ENCODE measurements at regions not wholly inside any gene's neighbourhood (a gene's known extent, or its start where the extent isn't known, plus 50 kb on each side); places are given as distances from the start of the nearest gene placed in this dataset.

GRCh38 chr20:60815656-60816055, 436.4 kb upstream of the CDH4 start:
- no peaks in the 10 kb centered on the region for H3K27me3 ChIP-seq (ENCODE audit: control insufficient read depth, insufficient read depth, low read length)
- H3K36me3 ChIP-seq (ENCODE audit: control insufficient read depth, insufficient read depth, low read length): no peaks in the 10 kb centered on the region
- TF ChIP-seq CTCF (IDR thresholded peaks at IDR 0.05; ENCODE audit: insufficient read depth, low read depth, low read length): no peak
- ChIA-PET POLR2A (no interaction called here), CTCF (no interaction called here)
- H3K4me3 ChIP-seq (ENCODE audit: low read depth, low read length): no peak overlapping the region
- no peak for DNase-seq (ENCODE audit: low read depth)

- Histone ChIP-seq H3K36me3 (ENCODE audit: control insufficient read depth, insufficient read depth, low read length) (no peaks in the 10 kb centered on the region), H3K27me3 (ENCODE audit: control insufficient read depth, insufficient read depth, low read length) (no peaks in the 10 kb centered on the region), H3K4me3 (ENCODE audit: low read depth, low read length) (no peak overlapping the region)
- ChIA-PET POLR2A (no interaction called here), CTCF (no interaction called here)
- no peak for TF ChIP-seq CTCF (IDR thresholded peaks at IDR 0.05; ENCODE audit: insufficient read depth, low read depth, low read length)
- no peak for DNase-seq (ENCODE audit: low read depth)
Observed at GRCh38 chr20:60816901-60817300, 435.2 kb upstream of the CDH4 start.

GRCh38 chr20:60817891-60818290, 434.2 kb upstream of the CDH4 start:
- POLR2A ChIA-PET: no interaction called here
- H3K4me3 ChIP-seq (ENCODE audit: low read depth, low read length): no peak overlapping the region
- CTCF ChIA-PET: no interaction called here
- no peaks in the 10 kb centered on the region for H3K27me3 ChIP-seq (ENCODE audit: control insufficient read depth, insufficient read depth, low read length)
- H3K36me3 ChIP-seq (ENCODE audit: control insufficient read depth, insufficient read depth, low read length): no peaks in the 10 kb centered on the region
- TF ChIP-seq CTCF (IDR thresholded peaks at IDR 0.05; ENCODE audit: insufficient read depth, low read depth, low read length): no peak
- DNase-seq (ENCODE audit: low read depth): no peak

- H3K4me3 ChIP-seq (ENCODE audit: low read depth, low read length): no peak overlapping the region
- H3K36me3 ChIP-seq (ENCODE audit: control insufficient read depth, insufficient read depth, low read length): no peaks in the 10 kb centered on the region
- ChIA-PET CTCF (no interaction called here), POLR2A (no interaction called here)
- H3K27me3 ChIP-seq (ENCODE audit: control insufficient read depth, insufficient read depth, low read length): no peaks in the 10 kb centered on the region
- no peak for TF ChIP-seq CTCF (IDR thresholded peaks at IDR 0.05; ENCODE audit: insufficient read depth, low read depth, low read length)
- no peak for DNase-seq (ENCODE audit: low read depth)
Observed at GRCh38 chr20:60819511-60819910, 432.6 kb upstream of the CDH4 start.

GRCh38 chr20:60820149-60820548, 431.9 kb upstream of the CDH4 start:
- POLR2A ChIA-PET: no interaction called here
- CTCF ChIA-PET: no interaction called here
- no peak for DNase-seq (ENCODE audit: low read depth)
- TF ChIP-seq CTCF (IDR thresholded peaks at IDR 0.05; ENCODE audit: insufficient read depth, low read depth, low read length): no peak
- Histone ChIP-seq H3K4me3 (ENCODE audit: low read depth, low read length) (no peak overlapping the region), H3K27me3 (ENCODE audit: control insufficient read depth, insufficient read depth, low read length) (no peaks in the 10 kb centered on the region), H3K36me3 (ENCODE audit: control insufficient read depth, insufficient read depth, low read length) (no peaks in the 10 kb centered on the region)
